Effector memory CD8-positive, alpha-beta T cell (primary cell): ENCODE measurements at regions not wholly inside any gene's neighbourhood (a gene's known extent, or its start where the extent isn't known, plus 50 kb on each side); places are given as distances from the start of the nearest gene placed in this dataset.

Source experiments
- ATAC-seq: fragments of 150-1000 bp; cut with Tn5 transposase; replicated peaks from 2 replicates; pipeline ENCODE4 v1.10.0; 2021; ENCODE audit warnings: mild to moderate bottlenecking, moderate library complexity
- DNase-seq, 3 experiments: peaks; one replicate each; pipeline ENCODE4 v3.0.0; 2021
- H3K27ac Mint-ChIP-seq, 2 donors: one replicate each; pipeline ENCODE4 v1.8.0; 2022; ENCODE audit warnings: mild to moderate bottlenecking in 2 of 2, mixed read lengths in 2 of 2, moderate library complexity in 2 of 2
- H3K27me3 Mint-ChIP-seq, 2 donors: one replicate each; pipeline ENCODE4 v1.8.0; 2022; ENCODE audit warnings: mixed read lengths in 2 of 2
- H3K36me3 Mint-ChIP-seq: one replicate; pipeline ENCODE4 v1.8.0; 2022; ENCODE audit warnings: mild to moderate bottlenecking, moderate library complexity, mixed read lengths; ENCODE audit not compliant: insufficient read depth
- H3K4me1 Mint-ChIP-seq, 2 donors: one replicate each; pipeline ENCODE4 v1.8.0; 2022; ENCODE audit warnings: low read depth in 2 of 2, mixed read lengths in 2 of 2
- H3K4me3 Mint-ChIP-seq, 2 donors: one replicate each; pipeline ENCODE4 v1.8.0; 2022; ENCODE audit warnings: mild to moderate bottlenecking in 2 of 2, mixed read lengths in 2 of 2, moderate library complexity in 2 of 2
- H3K9me3 Mint-ChIP-seq, 2 donors: one replicate each; pipeline ENCODE4 v1.8.0; 2022; ENCODE audit warnings: mixed read lengths in 2 of 2

GRCh38 chr14:84575681-84576080, 954.3 kb upstream of the FLRT2 start:
- Mint-ChIP-seq H3K4me1 (no peaks in the 10 kb centered on the region), H3K36me3 (no peaks in the 10 kb centered on the region), H3K27me3 (no peaks in the 10 kb centered on the region), H3K4me3 (no peak overlapping the region), H3K27ac (no peak overlapping the region), H3K9me3 (peaks cover 4 to 18% of the 10 kb centered on the region in 2 donors)
- ATAC-seq (no peak), DNase-seq (no peak)

GRCh38 chr14:84579292-84579691, 950.7 kb upstream of the FLRT2 start:
- H3K9me3 Mint-ChIP-seq = peaks cover 3 to 18% of the 10 kb centered on the region in 2 donors
- H3K27ac Mint-ChIP-seq = no peak overlapping the region
- H3K36me3 Mint-ChIP-seq = no peaks in the 10 kb centered on the region
- no peak overlapping the region for H3K4me3 Mint-ChIP-seq
- H3K27me3 Mint-ChIP-seq = no peaks in the 10 kb centered on the region
- ATAC-seq (no peak), DNase-seq (no peak)
- H3K4me1 Mint-ChIP-seq = no peaks in the 10 kb centered on the region

GRCh38 chr14:84581041-84581440, 948.9 kb upstream of the FLRT2 start:
- peaks cover 5 to 29% of the 10 kb centered on the region in 2 donors for H3K9me3 Mint-ChIP-seq
- H3K4me3 Mint-ChIP-seq = no peak overlapping the region
- H3K36me3 Mint-ChIP-seq = no peaks in the 10 kb centered on the region
- ATAC-seq = no peak
- no peak overlapping the region for H3K27ac Mint-ChIP-seq
- DNase-seq = no peak
- H3K4me1 Mint-ChIP-seq = no peaks in the 10 kb centered on the region
- H3K27me3 Mint-ChIP-seq = no peaks in the 10 kb centered on the region

GRCh38 chr14:84584511-84584910, 945.4 kb upstream of the FLRT2 start:
- no peaks in the 10 kb centered on the region for H3K4me1 Mint-ChIP-seq
- no peak for ATAC-seq
- no peaks in the 10 kb centered on the region for H3K36me3 Mint-ChIP-seq
- DNase-seq = no peak
- peaks cover 5 to 30% of the 10 kb centered on the region in 2 donors for H3K9me3 Mint-ChIP-seq
- no peak overlapping the region for H3K27ac Mint-ChIP-seq
- H3K4me3 Mint-ChIP-seq = no peak overlapping the region
- H3K27me3 Mint-ChIP-seq = no peaks in the 10 kb centered on the region

GRCh38 chr14:84591827-84592445, 938.0 kb upstream of the FLRT2 start:
- no peak overlapping the region for H3K4me3 Mint-ChIP-seq
- H3K9me3 Mint-ChIP-seq = peaks cover 5 to 7% of the 10 kb centered on the region in 2 donors
- ATAC-seq (no peak), DNase-seq (no peak)
- H3K4me1 Mint-ChIP-seq = no peaks in the 10 kb centered on the region
- H3K27ac Mint-ChIP-seq = no peak overlapping the region
- no peaks in the 10 kb centered on the region for H3K27me3 Mint-ChIP-seq
- no peaks in the 10 kb centered on the region for H3K36me3 Mint-ChIP-seq

- H3K4me3 Mint-ChIP-seq = no peak overlapping the region
- H3K27me3 Mint-ChIP-seq = no peaks in the 10 kb centered on the region
- no peak for ATAC-seq
- no peaks in the 10 kb centered on the region for H3K4me1 Mint-ChIP-seq
- no peak overlapping the region for H3K27ac Mint-ChIP-seq
- no peaks in the 10 kb centered on the region for H3K36me3 Mint-ChIP-seq
- no peak for DNase-seq
- peaks cover 0 to 5% of the 10 kb centered on the region in 2 donors for H3K9me3 Mint-ChIP-seq
Measured at GRCh38 chr14:84592770-84593169, 937.2 kb upstream of the FLRT2 start.

- no peak overlapping the region for H3K4me3 Mint-ChIP-seq
Measured at GRCh38 chr14:84610086-84610485, 919.9 kb upstream of the FLRT2 start.

GRCh38 chr14:84622357-84622756, 907.6 kb upstream of the FLRT2 start:
- Mint-ChIP-seq H3K36me3 (no peaks in the 10 kb centered on the region), H3K9me3 (peaks cover 0 to 2% of the 10 kb centered on the region in 2 donors), H3K27ac (no peak overlapping the region), H3K27me3 (no peaks in the 10 kb centered on the region), H3K4me3 (no peak overlapping the region), H3K4me1 (no peaks in the 10 kb centered on the region)
- no peak for DNase-seq
- ATAC-seq = no peak

More at GRCh38 chr14:84610086-84610485, 919.9 kb upstream of the FLRT2 start:
- H3K27me3 Mint-ChIP-seq = no peaks in the 10 kb centered on the region
- no peak for ATAC-seq
- no peak for DNase-seq
- no peak overlapping the region for H3K27ac Mint-ChIP-seq
- H3K4me1 Mint-ChIP-seq = no peaks in the 10 kb centered on the region
- H3K36me3 Mint-ChIP-seq = no peaks in the 10 kb centered on the region
- peaks cover 4 to 6% of the 10 kb centered on the region in 2 donors for H3K9me3 Mint-ChIP-seq

GRCh38 chr14:84643446-84643845, 886.5 kb upstream of the FLRT2 start:
- ATAC-seq (no peak), DNase-seq (no peak)
- Mint-ChIP-seq H3K4me1 (no peaks in the 10 kb centered on the region), H3K9me3 (peaks cover 2 to 6% of the 10 kb centered on the region in 2 donors), H3K36me3 (no peaks in the 10 kb centered on the region), H3K27ac (no peak overlapping the region), H3K27me3 (no peaks in the 10 kb centered on the region), H3K4me3 (no peak overlapping the region)

- H3K4me3 Mint-ChIP-seq = no peak overlapping the region
- no peak for ATAC-seq
- H3K36me3 Mint-ChIP-seq = no peaks in the 10 kb centered on the region
- no peak for DNase-seq
- no peak overlapping the region for H3K27ac Mint-ChIP-seq
- H3K27me3 Mint-ChIP-seq = no peaks in the 10 kb centered on the region
- peaks cover 4 to 20% of the 10 kb centered on the region in 2 donors for H3K9me3 Mint-ChIP-seq
- H3K4me1 Mint-ChIP-seq = no peaks in the 10 kb centered on the region
Measured at GRCh38 chr14:84646786-84647500, 883.0 kb upstream of the FLRT2 start.

- DNase-seq (no peak), ATAC-seq (no peak)
- Mint-ChIP-seq H3K9me3 (peaks cover 17 to 42% of the 10 kb centered on the region in 2 donors), H3K36me3 (no peaks in the 10 kb centered on the region), H3K27me3 (no peaks in the 10 kb centered on the region), H3K4me3 (no peak overlapping the region), H3K27ac (no peak overlapping the region), H3K4me1 (no peaks in the 10 kb centered on the region)
Measured at GRCh38 chr14:84655014-84655413, 874.9 kb upstream of the FLRT2 start.

GRCh38 chr14:84657911-84658310, 872.0 kb upstream of the FLRT2 start:
- Mint-ChIP-seq H3K27ac (no peak overlapping the region), H3K36me3 (no peaks in the 10 kb centered on the region), H3K27me3 (no peaks in the 10 kb centered on the region), H3K4me3 (no peak overlapping the region), H3K9me3 (peaks cover 16 to 25% of the 10 kb centered on the region in 2 donors), H3K4me1 (no peaks in the 10 kb centered on the region)
- no peak for DNase-seq
- no peak for ATAC-seq

- Mint-ChIP-seq H3K4me3 (no peak overlapping the region), H3K27ac (no peak overlapping the region), H3K27me3 (no peaks in the 10 kb centered on the region), H3K9me3 (peaks cover 0 to 4% of the 10 kb centered on the region in 2 donors), H3K4me1 (no peaks in the 10 kb centered on the region), H3K36me3 (peaks cover 4% of the 10 kb centered on the region)
- DNase-seq (no peak), ATAC-seq (no peak)
Measured at GRCh38 chr14:84670796-84671195, 859.1 kb upstream of the FLRT2 start.

GRCh38 chr14:84671776-84672175, 858.2 kb upstream of the FLRT2 start:
- Mint-ChIP-seq H3K4me1 (no peaks in the 10 kb centered on the region), H3K27ac (no peak overlapping the region), H3K4me3 (no peak overlapping the region), H3K36me3 (peaks cover 4% of the 10 kb centered on the region), H3K27me3 (no peaks in the 10 kb centered on the region), H3K9me3 (peaks cover 0 to 4% of the 10 kb centered on the region in 2 donors)
- ATAC-seq (no peak), DNase-seq (no peak)
